Prostate gland (tissue), 2 donors: ENCODE measurements at regions not wholly inside any gene's neighbourhood (a gene's known extent, or its start where the extent isn't known, plus 50 kb on each side); places are given as distances from the start of the nearest gene placed in this dataset.
"Not testable (repeated sequence)": the region's sequence is repeated elsewhere in the genome, so short reads cannot be mapped to it uniquely, and the experiment has no call there.

ENCODE experiments used
- DNase-seq: peaks from one replicate; pipeline ENCODE4 v3.0.0-alpha.2; 2019; ENCODE audit warnings: low spot score
- H3K27ac ChIP-seq, 2 donors: fragments of 200-600 bp; sonication (generic); 2 replicates each; pipeline ENCODE4 v1.5.1; 2017 to 2019
- H3K27me3 ChIP-seq: fragments of 200-600 bp; sonication (generic); replicated peaks from 2 replicates; pipeline ENCODE4 v1.5.1; 2019; ENCODE audit not compliant: insufficient read depth
- H3K36me3 ChIP-seq, 2 donors: fragments of 200-600 bp; sonication (generic); 1 replicate in 1 of 2; 2 replicates in 1 of 2; pipeline versions ENCODE4 v1.5.1 to v1.8.1; 2017 to 2019
- H3K4me1 ChIP-seq: fragments of 200-600 bp; sonication (generic); replicated peaks from 2 replicates; pipeline ENCODE4 v1.5.1; 2019
- H3K4me3 ChIP-seq, 2 donors: fragments of 200-600 bp; sonication (generic); 2 replicates each; pipeline ENCODE4 v1.5.1; 2017 to 2019
- H3K9me3 ChIP-seq: fragments of 200-600 bp; sonication (generic); 2 replicates; pipeline ENCODE4 v1.5.1; 2017
- POLR2A ChIP-seq: fragments of 450-650 bp; IDR thresholded peaks from one replicate; pipeline ENCODE4 v1.6.1; 2016; ENCODE audit warnings: antibody characterized with exemption, mild to moderate bottlenecking
- POLR2AphosphoS5 ChIP-seq: sonication (generic); formaldehyde crosslinking; IDR thresholded peaks from one replicate; pipeline ENCODE4 v1.6.1; 2017; ENCODE audit warnings: antibody characterized with exemption
- WGBS: methylation state at CpG from one replicate; pipeline ENCODE4 v1.1.5; 2018; 5-methylcytosine and 5-hydroxymethylcytosine counted together
- intact Hi-C: fragments of 100-400 bp; cut with DNase I; formaldehyde crosslinking; loops from one replicate; pipeline ENCODE4 v1.14.2; 2022
- TF ChIP-seq, protein P1 (sequence below), 4 experiments: fragments of 200-600 bp in 2 of 4; fragments of 450-650 bp in 2 of 4; sonication (generic) in 2 of 4; IDR thresholded peaks; 1 replicate in 3 of 4; 2 replicates in 1 of 4; pipeline ENCODE4 v1.5.1; 2016 to 2019; ENCODE audit warnings: antibody characterized with exemption in 4 of 4, mild to moderate bottlenecking in 2 of 4, moderate library complexity in 2 of 4

DNA sequence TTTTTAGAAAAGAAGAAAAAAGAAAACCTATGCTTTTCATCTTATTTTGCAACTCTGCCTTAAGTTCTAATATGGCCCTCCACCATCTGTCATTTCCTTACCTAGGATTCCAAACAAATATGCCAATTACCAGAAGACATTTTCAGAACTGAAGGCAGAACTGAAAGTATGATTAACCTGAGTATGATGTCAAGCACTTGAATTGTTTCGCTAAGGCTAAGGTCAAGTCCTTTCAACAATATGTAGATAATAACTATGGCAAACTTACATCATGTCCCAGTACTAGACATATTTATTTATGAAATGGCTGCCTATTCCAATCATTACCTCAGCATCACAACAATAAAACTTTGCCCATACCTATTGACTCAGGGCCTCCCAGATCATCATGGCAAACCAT lies 91.0 kb downstream of the OR13H1 start:
- intact Hi-C loops: loop anchor here (5.0 kb wide), 2 partner anchors 37 to 658 kb away; no protein-coding TSS in a partner anchor
- TF ChIP-seq, protein P1, sequence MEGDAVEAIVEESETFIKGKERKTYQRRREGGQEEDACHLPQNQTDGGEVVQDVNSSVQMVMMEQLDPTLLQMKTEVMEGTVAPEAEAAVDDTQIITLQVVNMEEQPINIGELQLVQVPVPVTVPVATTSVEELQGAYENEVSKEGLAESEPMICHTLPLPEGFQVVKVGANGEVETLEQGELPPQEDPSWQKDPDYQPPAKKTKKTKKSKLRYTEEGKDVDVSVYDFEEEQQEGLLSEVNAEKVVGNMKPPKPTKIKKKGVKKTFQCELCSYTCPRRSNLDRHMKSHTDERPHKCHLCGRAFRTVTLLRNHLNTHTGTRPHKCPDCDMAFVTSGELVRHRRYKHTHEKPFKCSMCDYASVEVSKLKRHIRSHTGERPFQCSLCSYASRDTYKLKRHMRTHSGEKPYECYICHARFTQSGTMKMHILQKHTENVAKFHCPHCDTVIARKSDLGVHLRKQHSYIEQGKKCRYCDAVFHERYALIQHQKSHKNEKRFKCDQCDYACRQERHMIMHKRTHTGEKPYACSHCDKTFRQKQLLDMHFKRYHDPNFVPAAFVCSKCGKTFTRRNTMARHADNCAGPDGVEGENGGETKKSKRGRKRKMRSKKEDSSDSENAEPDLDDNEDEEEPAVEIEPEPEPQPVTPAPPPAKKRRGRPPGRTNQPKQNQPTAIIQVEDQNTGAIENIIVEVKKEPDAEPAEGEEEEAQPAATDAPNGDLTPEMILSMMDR (IDR thresholded peaks at IDR 0.05): no peak
- no peak for TF ChIP-seq POLR2A
- TF ChIP-seq POLR2AphosphoS5: no peak
- no peaks in the 10 kb centered on the region for H3K4me1 ChIP-seq
- DNase-seq: no peak
- no peaks in the 10 kb centered on the region for H3K27me3 ChIP-seq
- no peak overlapping the region for H3K27ac ChIP-seq
- H3K4me3 ChIP-seq: no peak overlapping the region
- no peaks in the 10 kb centered on the region for H3K9me3 ChIP-seq
- 86% methylated on average over 1 of the region's 1 CpG for WGBS
- H3K36me3 ChIP-seq: no peaks in the 10 kb centered on the region

DNA sequence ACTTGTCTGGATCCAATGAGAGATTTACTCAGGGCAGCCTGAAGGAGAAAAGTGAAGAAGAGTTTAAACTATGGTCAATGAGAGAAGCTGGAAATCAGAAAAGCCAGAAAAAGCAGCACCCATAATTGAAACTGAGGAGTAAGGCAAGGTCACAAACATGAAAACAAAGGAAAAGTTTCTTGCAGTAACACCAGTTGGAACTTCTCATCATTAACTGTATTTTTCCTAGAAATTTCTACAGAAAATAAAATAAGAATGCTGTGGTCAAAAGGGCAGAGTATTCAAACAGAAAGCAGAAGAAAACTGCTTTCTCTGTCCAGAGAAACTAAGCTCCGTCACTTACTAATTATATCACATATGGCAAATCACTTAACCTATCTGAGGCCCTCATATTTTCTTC lies 102.2 kb downstream of the OR13H1 start:
- no peaks in the 10 kb centered on the region for H3K36me3 ChIP-seq
- no peaks in the 10 kb centered on the region for H3K4me1 ChIP-seq
- H3K9me3 ChIP-seq: no peaks in the 10 kb centered on the region
- no peak for DNase-seq
- no peak overlapping the region for H3K4me3 ChIP-seq
- H3K27me3 ChIP-seq: no peaks in the 10 kb centered on the region
- no peak overlapping the region for H3K27ac ChIP-seq
- TF ChIP-seq POLR2AphosphoS5 (no peak), POLR2A (no peak)
- TF ChIP-seq, protein P1 (IDR thresholded peaks at IDR 0.05): no peak
- intact Hi-C loops: no loop called here
- 75% methylated on average over 1 of the region's 1 CpG for WGBS

DNA sequence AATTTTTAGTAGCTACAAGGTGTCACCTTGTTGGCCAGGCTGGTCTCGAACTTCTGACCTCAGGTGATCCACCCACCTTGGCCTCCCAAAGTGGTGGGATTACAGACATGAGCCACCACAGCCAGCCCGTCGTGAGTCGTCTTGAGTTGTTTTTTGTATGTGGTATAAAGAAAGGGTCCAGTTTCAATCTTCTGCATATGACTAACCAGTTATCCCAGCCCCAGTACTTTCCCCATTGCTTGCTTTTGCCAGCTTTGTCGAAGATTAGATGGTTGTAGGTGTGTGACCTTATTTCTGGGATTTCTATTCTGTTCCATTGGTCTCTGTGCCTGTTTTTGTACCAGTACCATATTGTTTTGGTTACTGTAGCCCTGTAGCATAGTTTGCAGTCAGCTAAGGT lies 105.9 kb downstream of the OR13H1 start:
- TF ChIP-seq POLR2A: no peak
- TF ChIP-seq POLR2AphosphoS5: no peak
- TF ChIP-seq, protein P1 (IDR thresholded peaks at IDR 0.05): no peak
- no peak overlapping the region for H3K4me3 ChIP-seq
- no peaks in the 10 kb centered on the region for H3K9me3 ChIP-seq
- no peak for DNase-seq
- no peaks in the 10 kb centered on the region for H3K4me1 ChIP-seq
- intact Hi-C loops: no loop called here
- no peaks in the 10 kb centered on the region for H3K27me3 ChIP-seq
- no peak overlapping the region for H3K27ac ChIP-seq
- H3K36me3 ChIP-seq: no peaks in the 10 kb centered on the region
- 93% methylated on average over 5 of the region's 5 CpGs for WGBS

DNA sequence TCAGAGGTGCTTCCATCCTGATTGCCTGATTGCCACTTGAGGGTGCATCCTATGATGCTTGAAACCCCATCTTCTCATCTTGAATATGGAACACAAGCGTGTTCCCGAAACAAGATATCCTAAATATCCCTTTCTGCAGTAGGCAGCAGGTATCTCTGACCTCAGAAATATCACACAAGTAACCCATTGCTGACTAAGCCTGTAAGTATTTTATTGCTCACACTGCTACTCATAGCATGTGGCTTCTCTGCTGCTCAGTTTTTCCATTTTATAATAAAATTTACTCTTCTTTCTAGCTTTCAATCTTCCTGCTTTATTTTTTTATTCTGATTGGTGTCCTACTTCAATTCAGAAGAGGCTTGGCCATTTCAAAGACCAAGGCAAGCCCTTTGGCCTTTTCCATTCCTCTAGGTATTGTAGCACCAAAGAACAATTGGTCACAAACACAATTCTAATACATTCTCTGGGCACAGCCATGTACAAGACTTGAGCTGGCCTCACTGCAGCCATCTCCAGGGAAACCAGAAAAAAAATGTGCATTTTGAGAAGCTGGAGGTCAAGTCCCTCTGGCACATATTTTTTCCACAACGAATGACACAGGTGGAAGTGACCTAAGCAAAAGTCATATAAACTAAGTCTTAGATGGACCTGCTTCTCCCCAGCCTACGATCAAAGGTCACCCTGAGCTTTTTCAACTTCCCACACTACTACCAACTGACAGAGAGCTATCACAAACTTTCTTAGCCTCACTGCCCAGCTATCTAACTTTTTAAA lies 107.0 kb downstream of the OR13H1 start:
- DNase-seq: no peak
- TF ChIP-seq, protein P1 (IDR thresholded peaks at IDR 0.05): no peak
- no peak for TF ChIP-seq POLR2A
- no peak for TF ChIP-seq POLR2AphosphoS5
- no peaks in the 10 kb centered on the region for H3K27me3 ChIP-seq
- H3K4me3 ChIP-seq: no peak overlapping the region
- WGBS: 78% methylated on average over 4 of the region's 4 CpGs
- intact Hi-C loops: no loop called here
- H3K27ac ChIP-seq: no peak overlapping the region
- no peaks in the 10 kb centered on the region for H3K4me1 ChIP-seq
- no peaks in the 10 kb centered on the region for H3K9me3 ChIP-seq
- no peaks in the 10 kb centered on the region for H3K36me3 ChIP-seq

DNA sequence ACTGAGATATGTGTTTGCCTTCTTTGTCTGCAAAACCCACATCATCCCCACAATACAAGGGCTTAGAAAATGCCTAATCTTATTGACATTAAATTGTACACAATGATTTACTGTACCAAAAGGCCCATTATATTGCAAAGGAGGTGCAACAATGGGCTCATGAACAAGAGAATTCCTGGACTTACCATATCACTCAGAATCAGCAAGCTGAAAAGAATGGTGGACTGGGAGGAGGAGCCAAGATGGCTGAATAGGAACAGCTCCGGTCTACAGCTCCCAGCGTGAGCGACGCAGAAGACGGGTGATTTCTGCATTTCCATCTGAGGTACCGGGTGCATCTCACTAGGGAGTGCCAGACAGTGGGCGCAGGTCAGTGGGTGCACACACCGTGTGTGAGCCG lies 119.9 kb downstream of the OR13H1 start:
- H3K4me3 ChIP-seq, H3K9me3 ChIP-seq, H3K27ac ChIP-seq, DNase-seq, H3K36me3 ChIP-seq, H3K4me1 ChIP-seq, intact Hi-C loops, H3K27me3 ChIP-seq: not testable (repeated sequence)
- WGBS: 95% methylated on average over 9 of the region's 9 CpGs
